Activated CD4-positive, alpha-beta T cell treated with anti-CD3 and anti-CD28 coated beads, Interleukin-2, amount 50 U/mL, for 48 hours (primary cell): ENCODE measurements at regions not wholly inside any gene's neighbourhood (a gene's known extent, or its start where the extent isn't known, plus 50 kb on each side); places are given as distances from the start of the nearest gene placed in this dataset.
"Not testable (repeated sequence)": the region's sequence is repeated elsewhere in the genome, so short reads cannot be mapped to it uniquely, and the experiment has no call there.

ENCODE experiments used
- DNase-seq, 2 experiments: peaks; one replicate each; pipeline ENCODE4 v3.0.0-alpha.2; 2020

- DNase-seq = no peak
These were observed 220.5 kb upstream of the MBL2 start for GRCh38 chr10:52993109-52993508.

- DNase-seq = no peak
These were observed 220.0 kb upstream of the MBL2 start for GRCh38 chr10:52992567-52992966.

- no peak for DNase-seq
These were observed 216.3 kb upstream of the MBL2 start for GRCh38 chr10:52988923-52989322.

GRCh38 chr10:52986125-52986524 lies 213.5 kb upstream of the MBL2 start:
- DNase-seq = no peak

- DNase-seq = no peak
These were observed 211.6 kb upstream of the MBL2 start for GRCh38 chr10:52984169-52984568.

GRCh38 chr10:52979295-52979990 lies 206.9 kb upstream of the MBL2 start:
- DNase-seq = no peak

- DNase-seq = no peak
These were observed 205.0 kb upstream of the MBL2 start for GRCh38 chr10:52977581-52977980.

GRCh38 chr10:52967806-52968795 lies 195.5 kb upstream of the MBL2 start:
- no peak for DNase-seq

- no peak for DNase-seq
These were observed 194.3 kb upstream of the MBL2 start for GRCh38 chr10:52966904-52967303.

- DNase-seq = no peak
These were observed 193.4 kb upstream of the MBL2 start for GRCh38 chr10:52965938-52966401.

GRCh38 chr10:52965509-52965908 lies 192.9 kb upstream of the MBL2 start:
- DNase-seq = no peak

GRCh38 chr10:52961323-52961722 lies 188.7 kb upstream of the MBL2 start:
- DNase-seq = no peak

GRCh38 chr10:52959810-52960209 lies 187.2 kb upstream of the MBL2 start:
- DNase-seq = no peak

- no peak for DNase-seq
These were observed 184.3 kb upstream of the MBL2 start for GRCh38 chr10:52956861-52957260.

- no peak for DNase-seq
These were observed 183.9 kb upstream of the MBL2 start for GRCh38 chr10:52956461-52956860.

- no peak for DNase-seq
These were observed 182.8 kb upstream of the MBL2 start for GRCh38 chr10:52955337-52955736.

- DNase-seq = no peak
These were observed 181.8 kb upstream of the MBL2 start for GRCh38 chr10:52954407-52954806.

- DNase-seq = no peak
These were observed 179.9 kb upstream of the MBL2 start for GRCh38 chr10:52952391-52953055.

GRCh38 chr10:52951824-52952223 lies 179.2 kb upstream of the MBL2 start:
- DNase-seq = peak; percentile 1 to 8

GRCh38 chr10:52950578-52950977 lies 178.0 kb upstream of the MBL2 start:
- no peak for DNase-seq

GRCh38 chr10:52949899-52950298 lies 177.3 kb upstream of the MBL2 start:
- no peak for DNase-seq

- no peak for DNase-seq
These were observed 173.9 kb upstream of the MBL2 start for GRCh38 chr10:52946486-52946885.

GRCh38 chr10:52945521-52945920 lies 172.9 kb upstream of the MBL2 start:
- DNase-seq = not testable (repeated sequence)
